ENCODE measurements at regions not wholly inside any gene's neighbourhood (a gene's known extent, or its start where the extent isn't known, plus 50 kb on each side); places are given as distances from the start of the nearest gene placed in this dataset.

- TF ChIP-seq, protein P1, sequence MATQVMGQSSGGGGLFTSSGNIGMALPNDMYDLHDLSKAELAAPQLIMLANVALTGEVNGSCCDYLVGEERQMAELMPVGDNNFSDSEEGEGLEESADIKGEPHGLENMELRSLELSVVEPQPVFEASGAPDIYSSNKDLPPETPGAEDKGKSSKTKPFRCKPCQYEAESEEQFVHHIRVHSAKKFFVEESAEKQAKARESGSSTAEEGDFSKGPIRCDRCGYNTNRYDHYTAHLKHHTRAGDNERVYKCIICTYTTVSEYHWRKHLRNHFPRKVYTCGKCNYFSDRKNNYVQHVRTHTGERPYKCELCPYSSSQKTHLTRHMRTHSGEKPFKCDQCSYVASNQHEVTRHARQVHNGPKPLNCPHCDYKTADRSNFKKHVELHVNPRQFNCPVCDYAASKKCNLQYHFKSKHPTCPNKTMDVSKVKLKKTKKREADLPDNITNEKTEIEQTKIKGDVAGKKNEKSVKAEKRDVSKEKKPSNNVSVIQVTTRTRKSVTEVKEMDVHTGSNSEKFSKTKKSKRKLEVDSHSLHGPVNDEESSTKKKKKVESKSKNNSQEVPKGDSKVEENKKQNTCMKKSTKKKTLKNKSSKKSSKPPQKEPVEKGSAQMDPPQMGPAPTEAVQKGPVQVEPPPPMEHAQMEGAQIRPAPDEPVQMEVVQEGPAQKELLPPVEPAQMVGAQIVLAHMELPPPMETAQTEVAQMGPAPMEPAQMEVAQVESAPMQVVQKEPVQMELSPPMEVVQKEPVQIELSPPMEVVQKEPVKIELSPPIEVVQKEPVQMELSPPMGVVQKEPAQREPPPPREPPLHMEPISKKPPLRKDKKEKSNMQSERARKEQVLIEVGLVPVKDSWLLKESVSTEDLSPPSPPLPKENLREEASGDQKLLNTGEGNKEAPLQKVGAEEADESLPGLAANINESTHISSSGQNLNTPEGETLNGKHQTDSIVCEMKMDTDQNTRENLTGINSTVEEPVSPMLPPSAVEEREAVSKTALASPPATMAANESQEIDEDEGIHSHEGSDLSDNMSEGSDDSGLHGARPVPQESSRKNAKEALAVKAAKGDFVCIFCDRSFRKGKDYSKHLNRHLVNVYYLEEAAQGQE (IDR thresholded peaks at IDR 0.05; ENCODE audit: insufficient read depth in 1 of 2, low read depth in 2 of 2, low read length in 1 of 2): no peak
- TF ChIP-seq, protein P2, sequence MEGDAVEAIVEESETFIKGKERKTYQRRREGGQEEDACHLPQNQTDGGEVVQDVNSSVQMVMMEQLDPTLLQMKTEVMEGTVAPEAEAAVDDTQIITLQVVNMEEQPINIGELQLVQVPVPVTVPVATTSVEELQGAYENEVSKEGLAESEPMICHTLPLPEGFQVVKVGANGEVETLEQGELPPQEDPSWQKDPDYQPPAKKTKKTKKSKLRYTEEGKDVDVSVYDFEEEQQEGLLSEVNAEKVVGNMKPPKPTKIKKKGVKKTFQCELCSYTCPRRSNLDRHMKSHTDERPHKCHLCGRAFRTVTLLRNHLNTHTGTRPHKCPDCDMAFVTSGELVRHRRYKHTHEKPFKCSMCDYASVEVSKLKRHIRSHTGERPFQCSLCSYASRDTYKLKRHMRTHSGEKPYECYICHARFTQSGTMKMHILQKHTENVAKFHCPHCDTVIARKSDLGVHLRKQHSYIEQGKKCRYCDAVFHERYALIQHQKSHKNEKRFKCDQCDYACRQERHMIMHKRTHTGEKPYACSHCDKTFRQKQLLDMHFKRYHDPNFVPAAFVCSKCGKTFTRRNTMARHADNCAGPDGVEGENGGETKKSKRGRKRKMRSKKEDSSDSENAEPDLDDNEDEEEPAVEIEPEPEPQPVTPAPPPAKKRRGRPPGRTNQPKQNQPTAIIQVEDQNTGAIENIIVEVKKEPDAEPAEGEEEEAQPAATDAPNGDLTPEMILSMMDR (IDR thresholded peaks at IDR 0.05): no peak
- TF ChIP-seq POLR2AphosphoS5 (IDR thresholded peaks at IDR 0.05; ENCODE audit: low read depth, low read length): no peak
These were observed 64.2 kb upstream of the METRNL start for GRCh38 chr17:83014940-83015910.
